Pancreas (tissue), 10 donors: ENCODE measurements at regions not wholly inside any gene's neighbourhood (a gene's known extent, or its start where the extent isn't known, plus 50 kb on each side); places are given as distances from the start of the nearest gene placed in this dataset.

Source experiments
- ATAC-seq, 4 donors: fragments of 200-7000 bp; cut with Tn5 transposase; one replicate each; pipeline versions ENCODE4 v1.8.0 to v1.9.1; 2020; ENCODE audit warnings: mild to moderate bottlenecking in 4 of 4, moderate library complexity in 4 of 4
- DNase-seq, 6 donors: peaks; one replicate each; pipeline ENCODE4 v3.0.0-alpha.2; 2020
- FAIRE-seq: peaks from 2 replicates; lab custom pipeline; 2012; peaks lifted over from hg19 to GRCh38; lab: Jason Lieb, UNC
- H3K27ac ChIP-seq, 4 donors: fragments of 200-600 bp; sonication (generic); 1 replicate in 3 of 4; 2 replicates in 1 of 4; pipeline versions ENCODE4 v1.5.0 to v1.8.0; 2020
- H3K27me3 ChIP-seq, 4 donors: fragments of 200-600 bp; one replicate each; pipeline ENCODE4 v1.8.0; 2021
- H3K36me3 ChIP-seq, 3 donors: fragments of 200-600 bp; sonication (generic) in 1 of 3; one replicate each; pipeline versions ENCODE4 v1.5.0 to v1.8.0; 2020 to 2021
- H3K4me1 ChIP-seq, 3 donors: fragments of 200-600 bp; one replicate each; pipeline ENCODE4 v1.8.0; 2021
- H3K4me3 ChIP-seq, 4 donors: fragments of 200-600 bp; sonication (generic) in 2 of 4; one replicate each; pipeline versions ENCODE4 v1.5.0 to v1.8.0; 2020 to 2021
- H3K9me3 ChIP-seq, 4 donors: fragments of 200-600 bp; one replicate each; pipeline ENCODE4 v1.8.0; 2021
- CTCF ChIP-seq, 4 donors: fragments of 200-600 bp; sonication (generic) in 3 of 4; IDR thresholded peaks; one replicate each; pipeline versions ENCODE4 v1.5.0 to v1.8.0; 2021; ENCODE audit warnings: antibody characterized with exemption in 4 of 4
- WGBS, 2 donors: extraction: QIAGEN DNeasy Blood & Tissue Kit; methylation state at CpG; one replicate each; pipeline ENCODE4 v1.1.7; 2013; 5-methylcytosine and 5-hydroxymethylcytosine counted together
- intact Hi-C, 3 donors: fragments of 100-400 bp; cut with DNase I; formaldehyde crosslinking; loops; one replicate each; pipeline versions ENCODE4 v1.11.1 to v1.14.2; 2022
- donor health status: healthy with polysubstance abuse.
- donor health status: DM: no; HTN: no; CAD: no; lungs with moderate emphysema.
- donor health status: DM: no; HTN: no; CAD: no.
- donor health status: control.
- donor health status: control.
- donor health status: Bipolar disorder and iron deficiency.
- donor health status: DM: yes; HTN: yes; CAD: no.
- donor health status: DM: no; HTN: no; CAD: no.
- donor health status: DM: no; HTN: no; CAD: no.
- donor health status: DM: yes; HTN: yes; CAD: no.

GRCh38 chr2:12254280-12254860 is 462.4 kb upstream of the TRIB2 start:
- WGBS, 2 donors: 18 to 24% methylated on average over 6 of the region's 6 CpGs
- Histone ChIP-seq H3K4me3 (no peak overlapping the region), H3K4me1 (peaks cover 0 to 5% (median 3%) of the 10 kb centered on the region in 3 donors), H3K9me3 (no peaks in the 10 kb centered on the region), H3K36me3 (no peaks in the 10 kb centered on the region), H3K27ac (no peak overlapping the region), H3K27me3 (no peaks in the 10 kb centered on the region)
- ATAC-seq: peak; percentile 69 to 96 (median 80)
- intact Hi-C loops: no loop called here
- DNase-seq: no peak
- no peak for FAIRE-seq
- no peak for TF ChIP-seq CTCF (IDR thresholded peaks at IDR 0.05)

GRCh38 chr2:12256206-12256605 is 460.5 kb upstream of the TRIB2 start:
- no peak overlapping the region for H3K27ac ChIP-seq
- peaks cover 0 to 5% (median 3%) of the 10 kb centered on the region in 3 donors for H3K4me1 ChIP-seq
- no peak for TF ChIP-seq CTCF (IDR thresholded peaks at IDR 0.05)
- no peaks in the 10 kb centered on the region for H3K9me3 ChIP-seq
- DNase-seq (no peak), ATAC-seq (no peak), FAIRE-seq (no peak)
- H3K36me3 ChIP-seq: no peaks in the 10 kb centered on the region
- intact Hi-C loops: no loop called here
- H3K4me3 ChIP-seq: no peak overlapping the region
- 71 to 82% methylated on average over 2 of the region's 2 CpGs for WGBS, 2 donors
- H3K27me3 ChIP-seq: no peaks in the 10 kb centered on the region

GRCh38 chr2:12257476-12257875 is 459.3 kb upstream of the TRIB2 start:
- no peak for ATAC-seq

GRCh38 chr2:12259493-12259892 is 457.2 kb upstream of the TRIB2 start:
- no peak overlapping the region for H3K4me3 ChIP-seq
- H3K27me3 ChIP-seq: no peaks in the 10 kb centered on the region
- no peak overlapping the region for H3K27ac ChIP-seq
- FAIRE-seq (no peak), ATAC-seq (no peak), DNase-seq (no peak)
- 82 to 89% methylated on average over 3 of the region's 3 CpGs for WGBS, 2 donors
- H3K9me3 ChIP-seq: no peaks in the 10 kb centered on the region
- H3K36me3 ChIP-seq: no peaks in the 10 kb centered on the region
- H3K4me1 ChIP-seq: peaks cover 0 to 7% (median 3%) of the 10 kb centered on the region in 3 donors
- intact Hi-C loops: no loop called here
- TF ChIP-seq CTCF (IDR thresholded peaks at IDR 0.05): no peak

More at GRCh38 chr2:12257476-12257875, 459.3 kb upstream of the TRIB2 start:
- Histone ChIP-seq H3K27me3 (no peaks in the 10 kb centered on the region), H3K36me3 (no peaks in the 10 kb centered on the region), H3K27ac (no peak overlapping the region), H3K4me3 (no peak overlapping the region), H3K4me1 (peaks cover 3 to 5% (median 3%) of the 10 kb centered on the region in 3 donors), H3K9me3 (no peaks in the 10 kb centered on the region)
- no peak for TF ChIP-seq CTCF (IDR thresholded peaks at IDR 0.05)
- intact Hi-C loops: no loop called here
- FAIRE-seq (no peak), DNase-seq (no peak)
- WGBS, 2 donors: 24 to 31% methylated on average over 3 of the region's 3 CpGs

- no peak for DNase-seq
- H3K9me3 ChIP-seq: no peaks in the 10 kb centered on the region
- no peak for TF ChIP-seq CTCF (IDR thresholded peaks at IDR 0.05)
- H3K27me3 ChIP-seq: no peaks in the 10 kb centered on the region
- no peak overlapping the region for H3K4me3 ChIP-seq
- peaks cover 0 to 7% (median 3%) of the 10 kb centered on the region in 3 donors for H3K4me1 ChIP-seq
- ATAC-seq: peak in 3 of 4 donors; percentile 8 to 43 (median 32)
- peak overlapping the region in 1 of 4 donors; percentile 9 for H3K27ac ChIP-seq
- 73 to 74% methylated on average over 3 of the region's 3 CpGs for WGBS, 2 donors
- intact Hi-C loops: no loop called here
- no peak for FAIRE-seq
- no peaks in the 10 kb centered on the region for H3K36me3 ChIP-seq
Observed at GRCh38 chr2:12261986-12262680, 454.6 kb upstream of the TRIB2 start.
